Stimulated activated CD8-positive, alpha-beta memory T cell treated with anti-CD3 and anti-CD28 coated beads, Interleukin-2, amount 100 ng/mL, for 48 hours (primary cell): ENCODE measurements at regions not wholly inside any gene's neighbourhood (a gene's known extent, or its start where the extent isn't known, plus 50 kb on each side); places are given as distances from the start of the nearest gene placed in this dataset.
A peak's percentile ranks its signal among the peaks of the same experiment; 100 is the strongest.

Source experiments
- DNase-seq, 2 donors: peaks; one replicate each; pipeline ENCODE4 v3.0.0-alpha.2; 2020; ENCODE audit warnings: low read depth in 2 of 2

GRCh38 chr20:50285376-50286173, 94.9 kb downstream of the CEBPB start:
- no peak for DNase-seq

GRCh38 chr20:50286174-50286511, 95.5 kb downstream of the CEBPB start:
- DNase-seq = no peak

GRCh38 chr20:50286609-50287008, 96.0 kb downstream of the CEBPB start:
- DNase-seq = peak in 1 of 2 donors; percentile 32

DNA sequence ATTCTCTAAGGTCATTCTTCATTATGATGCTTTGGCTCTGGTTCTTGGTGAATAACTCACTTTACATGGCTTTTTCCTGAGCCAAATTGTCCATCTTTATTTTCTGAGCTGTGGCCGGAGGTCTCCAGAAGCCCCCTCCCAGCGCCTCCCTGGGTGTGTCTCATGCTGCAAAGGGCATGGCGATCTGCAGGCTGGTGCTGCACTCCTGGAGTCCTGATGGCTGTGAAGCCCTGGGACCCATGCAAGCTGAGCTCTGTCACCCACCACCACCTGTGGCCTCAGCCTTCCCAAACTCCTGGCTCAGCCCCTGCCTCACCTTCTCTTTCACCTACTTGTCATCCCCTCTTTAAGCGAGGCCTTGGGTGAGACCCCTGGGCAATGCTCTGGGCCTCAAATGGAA, 96.9 kb downstream of the CEBPB start:
- DNase-seq = no peak

GRCh38 chr20:50288128-50288623, 97.5 kb downstream of the CEBPB start:
- no peak for DNase-seq

GRCh38 chr20:50289581-50289980, 99.0 kb downstream of the CEBPB start:
- no peak for DNase-seq

DNA sequence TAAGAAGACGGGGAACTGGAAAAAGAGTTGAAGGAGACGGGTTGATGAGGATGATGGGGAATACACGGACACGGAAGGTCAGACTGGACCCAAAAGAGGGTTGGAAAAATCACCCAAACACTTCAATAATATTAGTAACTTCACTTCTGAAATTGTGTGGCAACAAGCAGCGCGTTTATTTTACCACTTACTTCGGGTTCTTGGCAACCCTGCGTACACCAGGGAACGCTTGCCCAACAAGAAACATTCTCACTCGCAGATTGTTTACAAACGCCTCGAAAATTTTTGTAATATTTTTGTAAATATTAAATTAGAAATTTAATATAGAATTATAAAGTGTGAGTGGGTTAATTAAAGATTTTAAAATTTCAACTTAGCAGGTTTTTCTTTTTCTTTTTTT, 99.5 kb downstream of the CEBPB start:
- DNase-seq = no peak

- DNase-seq = no peak
Observed at GRCh38 chr20:50290808-50291207, 100.2 kb downstream of the CEBPB start.

DNA sequence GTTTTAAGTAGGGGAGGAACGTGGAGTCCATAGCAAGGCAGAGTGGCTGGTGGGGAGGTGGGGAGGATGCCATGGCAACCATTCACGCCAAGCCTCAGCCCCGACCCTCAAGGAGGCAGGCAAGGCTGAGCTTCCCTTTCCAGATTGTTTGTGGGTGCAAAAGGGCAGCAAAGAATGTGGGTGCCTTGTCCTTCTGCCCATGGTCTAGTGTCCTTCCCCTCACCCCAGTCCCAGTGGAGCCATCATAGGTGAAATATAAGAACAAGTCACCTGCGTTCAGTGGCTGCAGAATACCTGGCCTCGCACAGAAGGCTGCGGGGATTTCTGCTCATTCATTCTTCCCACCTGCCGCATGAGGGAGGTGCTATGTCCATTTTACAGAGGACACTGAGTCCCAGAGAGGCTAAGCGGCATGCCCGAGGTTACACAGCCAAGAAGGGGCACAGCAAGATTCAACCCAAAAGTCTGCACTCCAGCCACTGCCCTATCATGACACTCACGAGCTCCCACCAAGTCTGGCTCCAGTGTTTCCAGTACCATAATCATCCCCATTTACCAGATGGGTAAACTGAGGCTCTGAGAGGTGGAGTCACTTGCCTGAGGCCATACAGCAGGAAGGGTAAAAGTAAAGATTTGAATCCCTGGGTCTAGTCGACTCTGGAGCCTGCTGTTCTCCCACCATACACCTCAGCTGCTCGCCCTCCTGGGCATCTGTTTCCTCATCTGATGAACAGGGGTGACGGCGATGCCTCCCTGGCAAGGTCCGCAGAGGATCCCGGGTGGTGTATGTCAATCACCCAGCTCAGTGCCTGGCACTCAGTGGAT, 100.8 kb downstream of the CEBPB start:
- no peak for DNase-seq

GRCh38 chr20:50292079-50292590, 101.5 kb downstream of the CEBPB start:
- no peak for DNase-seq

GRCh38 chr20:50292591-50293283, 102.1 kb downstream of the CEBPB start:
- DNase-seq = peak; percentile 30 to 34

- DNase-seq = no peak
Observed at GRCh38 chr20:50293284-50294139, 102.9 kb downstream of the CEBPB start.

DNA sequence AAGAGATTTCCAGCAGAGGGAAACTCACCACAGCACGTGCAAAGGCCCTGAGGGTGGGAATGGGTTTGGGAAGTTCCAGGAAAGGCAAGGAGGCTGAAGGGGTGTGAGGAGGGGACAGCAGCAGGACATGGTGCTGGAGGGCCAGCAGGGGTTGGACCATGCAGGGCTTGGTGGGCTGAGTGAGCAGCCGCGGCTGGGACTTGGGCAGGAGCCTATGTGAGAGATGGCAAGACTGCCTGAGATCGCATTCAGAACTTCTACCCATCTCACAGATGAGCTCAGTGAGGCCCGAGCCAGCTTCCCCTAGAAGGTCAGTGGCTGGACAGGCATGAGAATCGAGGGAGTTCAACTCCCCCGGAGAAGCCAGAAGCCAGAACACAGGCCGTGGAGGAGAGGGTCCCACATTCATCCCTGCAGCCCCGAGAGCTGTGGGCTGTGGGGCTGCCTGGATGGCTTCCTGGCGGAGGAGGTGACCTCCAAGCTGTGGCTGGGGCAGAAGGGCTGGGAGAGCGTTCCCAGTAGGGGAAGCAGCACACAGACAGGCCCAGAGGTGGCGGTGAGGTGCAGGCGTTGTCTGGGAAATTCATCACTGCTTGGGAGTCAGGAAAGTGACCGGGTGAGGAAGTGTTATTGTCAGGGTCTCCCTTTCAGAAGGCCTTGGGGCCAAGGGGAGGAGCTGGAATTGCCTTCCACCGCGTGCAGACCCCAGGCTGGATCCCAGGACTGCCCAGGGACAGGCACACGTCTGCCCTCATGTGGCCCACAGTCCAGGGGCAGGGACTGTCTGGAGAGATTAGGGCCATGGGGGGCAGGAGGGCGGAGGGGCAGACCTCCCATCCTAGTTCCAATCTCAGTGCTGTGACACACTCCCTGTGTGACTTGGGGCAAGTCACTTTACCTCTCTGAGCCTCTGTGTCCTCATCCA, 103.8 kb downstream of the CEBPB start:
- no peak for DNase-seq

GRCh38 chr20:50295345-50295744, 104.7 kb downstream of the CEBPB start:
- DNase-seq = no peak

DNA sequence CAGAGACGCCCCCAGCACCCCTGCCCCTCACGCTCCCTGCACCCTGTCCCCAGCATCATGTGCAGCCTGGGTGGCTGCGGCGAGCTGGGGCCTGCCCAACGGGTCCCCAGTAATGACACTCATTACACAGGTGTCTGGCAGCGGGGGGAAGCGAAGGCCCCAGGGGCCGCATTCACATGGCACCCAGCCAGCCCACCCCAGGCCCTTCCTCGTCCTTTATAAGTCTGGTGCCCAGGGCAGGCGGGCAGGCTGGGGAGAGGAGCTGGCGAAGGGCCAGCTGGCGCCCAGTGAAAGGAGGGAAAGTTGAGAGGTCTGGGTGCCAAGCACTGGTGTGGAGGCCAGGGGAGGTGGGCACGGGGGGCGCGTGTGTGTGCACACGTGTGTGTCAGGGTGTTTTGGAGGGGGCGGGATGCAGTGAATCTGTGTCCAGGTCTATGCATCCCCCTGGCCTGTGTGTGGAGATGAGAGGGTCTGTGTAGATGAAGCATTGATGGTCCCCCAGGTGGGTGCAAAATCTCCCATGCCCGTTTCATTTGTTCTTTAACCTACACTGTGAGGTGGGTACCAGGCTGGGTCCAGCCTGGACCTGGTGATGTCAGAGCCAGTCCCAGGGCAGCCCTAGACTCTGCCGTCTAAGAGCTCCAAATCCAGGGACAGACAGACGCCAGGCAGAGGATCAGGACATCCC, 105.3 kb downstream of the CEBPB start:
- DNase-seq = no peak

- DNase-seq = no peak
Observed at GRCh38 chr20:50296450-50297375, 106.1 kb downstream of the CEBPB start.

DNA sequence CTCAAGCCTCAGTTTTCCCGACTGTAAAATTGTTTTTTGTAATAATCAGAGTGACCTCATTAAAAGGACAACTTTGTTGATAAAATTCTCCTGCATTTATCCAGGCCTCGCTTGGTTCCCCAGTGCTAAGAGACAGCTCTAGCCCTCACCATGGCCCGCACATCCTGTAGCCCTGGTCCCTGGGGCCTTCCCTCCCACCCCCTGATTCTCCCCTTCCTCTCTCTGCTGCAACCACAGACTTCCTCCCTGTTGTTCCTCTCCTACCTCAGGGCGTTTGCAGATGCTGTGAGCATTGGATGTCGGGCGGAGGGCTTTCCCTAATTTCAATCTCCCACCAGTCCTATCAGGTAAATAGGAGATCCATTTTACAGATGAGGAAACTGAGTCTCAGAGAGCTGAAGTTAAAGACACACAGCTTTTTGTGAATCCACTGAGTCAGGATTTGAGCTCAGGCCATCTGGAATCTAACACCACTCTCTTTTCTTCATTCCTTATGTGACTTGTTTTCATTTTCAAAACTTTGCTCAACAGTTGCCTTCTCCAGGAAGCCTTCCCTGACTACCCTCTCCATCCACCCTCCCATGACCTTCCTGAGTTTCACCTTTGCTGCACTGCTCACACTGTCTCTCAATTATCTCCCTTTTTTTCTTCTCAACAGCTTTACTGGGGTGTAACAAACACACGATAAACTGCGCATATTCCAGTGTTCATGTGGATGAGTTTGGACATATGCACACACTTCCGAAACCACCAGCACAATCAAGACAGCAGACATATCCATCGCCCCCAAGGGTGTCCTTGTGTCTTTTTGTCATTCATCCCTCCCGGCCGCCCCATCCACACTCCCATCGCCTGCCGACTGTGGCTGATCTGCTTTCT, 107.1 kb downstream of the CEBPB start:
- DNase-seq = no peak
